ENCODE measurements at regions not wholly inside any gene's neighbourhood (a gene's known extent, or its start where the extent isn't known, plus 50 kb on each side); places are given as distances from the start of the nearest gene placed in this dataset.

DNA sequence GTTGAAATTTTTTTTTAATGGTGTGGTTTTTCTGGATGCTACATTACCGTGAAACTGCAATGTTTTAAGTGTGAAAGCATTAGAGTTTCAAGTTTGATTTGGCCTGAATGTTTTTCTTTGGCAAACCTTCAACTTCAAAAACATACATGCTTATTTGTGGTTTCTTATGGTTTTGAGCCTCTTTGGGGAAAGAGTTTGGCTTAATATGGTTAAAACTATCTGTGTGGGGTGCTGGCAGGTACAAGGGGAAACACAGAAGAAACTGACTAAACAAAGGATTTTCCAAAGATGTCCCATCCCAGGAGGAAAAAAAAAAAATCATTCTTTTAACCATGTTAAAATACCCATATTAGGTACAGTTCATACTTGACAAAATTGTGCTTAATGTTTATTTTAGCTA is 121.1 kb downstream of the HGF start:
- Histone ChIP-seq H3K4me1 (ENCODE audit: control insufficient read depth in 1 of 2, insufficient read depth in 1 of 2, low read depth in 1 of 2, low read length in 1 of 2) (no peaks in the 10 kb centered on the region), H3K36me3 (no peaks in the 10 kb centered on the region), H3K27ac (no peak overlapping the region), H3K9me3 (no peaks in the 10 kb centered on the region), H3K27me3 (no peaks in the 10 kb centered on the region), H3K4me3 (ENCODE audit: low read depth in 1 of 2, low read length in 1 of 2) (no peak overlapping the region)
- TF ChIP-seq, protein P1, sequence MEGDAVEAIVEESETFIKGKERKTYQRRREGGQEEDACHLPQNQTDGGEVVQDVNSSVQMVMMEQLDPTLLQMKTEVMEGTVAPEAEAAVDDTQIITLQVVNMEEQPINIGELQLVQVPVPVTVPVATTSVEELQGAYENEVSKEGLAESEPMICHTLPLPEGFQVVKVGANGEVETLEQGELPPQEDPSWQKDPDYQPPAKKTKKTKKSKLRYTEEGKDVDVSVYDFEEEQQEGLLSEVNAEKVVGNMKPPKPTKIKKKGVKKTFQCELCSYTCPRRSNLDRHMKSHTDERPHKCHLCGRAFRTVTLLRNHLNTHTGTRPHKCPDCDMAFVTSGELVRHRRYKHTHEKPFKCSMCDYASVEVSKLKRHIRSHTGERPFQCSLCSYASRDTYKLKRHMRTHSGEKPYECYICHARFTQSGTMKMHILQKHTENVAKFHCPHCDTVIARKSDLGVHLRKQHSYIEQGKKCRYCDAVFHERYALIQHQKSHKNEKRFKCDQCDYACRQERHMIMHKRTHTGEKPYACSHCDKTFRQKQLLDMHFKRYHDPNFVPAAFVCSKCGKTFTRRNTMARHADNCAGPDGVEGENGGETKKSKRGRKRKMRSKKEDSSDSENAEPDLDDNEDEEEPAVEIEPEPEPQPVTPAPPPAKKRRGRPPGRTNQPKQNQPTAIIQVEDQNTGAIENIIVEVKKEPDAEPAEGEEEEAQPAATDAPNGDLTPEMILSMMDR (IDR thresholded peaks at IDR 0.05), result no peak

DNA sequence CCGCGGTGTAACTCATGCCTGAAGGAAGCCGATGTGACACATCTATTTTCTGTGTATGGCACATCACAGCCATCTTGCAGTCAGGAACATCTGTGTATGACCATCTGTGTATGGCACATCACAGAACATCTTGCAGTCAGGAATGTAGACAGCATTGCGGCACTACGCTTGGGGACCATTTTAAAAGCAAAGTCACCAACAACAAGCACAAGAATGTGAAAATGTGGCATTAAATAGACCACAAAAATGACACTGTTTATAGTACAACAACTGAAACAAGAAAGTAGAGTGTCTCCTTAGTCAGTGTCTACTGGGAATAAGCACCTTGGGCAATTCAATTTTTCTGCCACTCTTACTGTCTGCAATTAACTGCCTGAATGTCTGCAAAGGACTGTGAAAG is 124.4 kb downstream of the HGF start:
- TF ChIP-seq, protein P1 (IDR thresholded peaks at IDR 0.05), result no peak
- H3K27me3 ChIP-seq, result no peaks in the 10 kb centered on the region
- no peaks in the 10 kb centered on the region for H3K36me3 ChIP-seq
- H3K27ac ChIP-seq, result no peak overlapping the region
- no peaks in the 10 kb centered on the region for H3K9me3 ChIP-seq
- no peak overlapping the region for H3K4me3 ChIP-seq (ENCODE audit: low read depth in 1 of 2, low read length in 1 of 2)
- H3K4me1 ChIP-seq (ENCODE audit: control insufficient read depth in 1 of 2, insufficient read depth in 1 of 2, low read depth in 1 of 2, low read length in 1 of 2), result no peaks in the 10 kb centered on the region

- H3K36me3 ChIP-seq, result no peaks in the 10 kb centered on the region
- no peak overlapping the region for H3K4me3 ChIP-seq (ENCODE audit: low read depth in 1 of 2, low read length in 1 of 2)
- no peaks in the 10 kb centered on the region for H3K4me1 ChIP-seq (ENCODE audit: control insufficient read depth in 1 of 2, insufficient read depth in 1 of 2, low read depth in 1 of 2, low read length in 1 of 2)
- TF ChIP-seq, protein P1 (IDR thresholded peaks at IDR 0.05), result no peak
- H3K9me3 ChIP-seq, result no peaks in the 10 kb centered on the region
- H3K27me3 ChIP-seq, result no peaks in the 10 kb centered on the region
- no peak overlapping the region for H3K27ac ChIP-seq
Measured at GRCh38 chr7:81641873-81642272, 128.0 kb downstream of the HGF start.

GRCh38 chr7:81638198-81638597 is 131.6 kb downstream of the HGF start:
- no peak overlapping the region for H3K27ac ChIP-seq
- no peaks in the 10 kb centered on the region for H3K27me3 ChIP-seq
- TF ChIP-seq, protein P1 (IDR thresholded peaks at IDR 0.05), result no peak
- no peaks in the 10 kb centered on the region for H3K36me3 ChIP-seq
- H3K9me3 ChIP-seq, result no peaks in the 10 kb centered on the region
- H3K4me1 ChIP-seq (ENCODE audit: control insufficient read depth in 1 of 2, insufficient read depth in 1 of 2, low read depth in 1 of 2, low read length in 1 of 2), result no peaks in the 10 kb centered on the region
- no peak overlapping the region for H3K4me3 ChIP-seq (ENCODE audit: low read depth in 1 of 2, low read length in 1 of 2)

DNA sequence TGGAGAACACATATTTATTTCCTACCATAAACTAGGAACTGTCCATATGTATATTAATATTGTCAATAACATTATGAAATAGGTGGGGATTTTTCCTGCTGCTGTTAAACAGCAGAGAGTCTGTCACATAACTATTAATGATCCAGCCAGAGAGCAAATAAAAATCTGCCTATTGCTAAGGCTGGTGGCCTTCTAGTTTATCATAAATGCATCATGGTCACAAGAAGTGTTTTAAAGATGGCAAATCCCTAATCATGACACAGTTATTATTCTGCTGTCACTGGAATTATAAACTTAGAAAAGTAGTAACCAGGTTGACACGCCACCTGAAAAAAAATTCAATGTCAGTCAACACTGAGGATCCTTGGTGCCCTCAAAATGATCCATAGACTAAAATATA is 132.3 kb downstream of the HGF start:
- Histone ChIP-seq H3K9me3 (no peaks in the 10 kb centered on the region), H3K27ac (no peak overlapping the region), H3K27me3 (no peaks in the 10 kb centered on the region), H3K36me3 (no peaks in the 10 kb centered on the region), H3K4me1 (ENCODE audit: control insufficient read depth in 1 of 2, insufficient read depth in 1 of 2, low read depth in 1 of 2, low read length in 1 of 2) (no peaks in the 10 kb centered on the region), H3K4me3 (ENCODE audit: low read depth in 1 of 2, low read length in 1 of 2) (no peak overlapping the region)
- TF ChIP-seq, protein P1 (IDR thresholded peaks at IDR 0.05), result no peak

DNA sequence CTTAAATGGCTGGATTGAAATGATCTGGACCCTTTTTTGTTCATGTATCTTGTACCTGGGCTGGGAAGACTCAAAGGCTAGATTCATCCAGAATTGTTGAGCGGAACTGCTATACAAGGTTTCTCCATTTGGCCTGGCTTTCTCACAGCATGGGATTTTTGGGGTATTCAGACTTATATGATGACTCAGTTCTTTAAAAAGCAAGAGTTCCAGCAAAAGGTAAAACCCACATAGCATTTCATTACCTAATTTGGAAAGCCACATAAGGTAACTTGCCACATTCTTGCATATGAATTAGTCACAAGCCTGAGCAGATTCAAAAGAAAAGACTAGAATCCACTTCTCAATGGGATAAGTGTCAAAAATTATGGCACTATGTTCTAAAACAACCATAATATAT is 137.4 kb downstream of the HGF start:
- H3K4me1 ChIP-seq (ENCODE audit: control insufficient read depth in 1 of 2, insufficient read depth in 1 of 2, low read depth in 1 of 2, low read length in 1 of 2), result no peaks in the 10 kb centered on the region
- H3K36me3 ChIP-seq, result no peaks in the 10 kb centered on the region
- H3K9me3 ChIP-seq, result no peaks in the 10 kb centered on the region
- no peak overlapping the region for H3K4me3 ChIP-seq (ENCODE audit: low read depth in 1 of 2, low read length in 1 of 2)
- TF ChIP-seq, protein P1 (IDR thresholded peaks at IDR 0.05), result no peak
- H3K27me3 ChIP-seq, result no peaks in the 10 kb centered on the region
- no peak overlapping the region for H3K27ac ChIP-seq

Data from neutrophil (primary cell).